ENCODE measurements at regions not wholly inside any gene's neighbourhood (a gene's known extent, or its start where the extent isn't known, plus 50 kb on each side); places are given as distances from the start of the nearest gene placed in this dataset.

DNA sequence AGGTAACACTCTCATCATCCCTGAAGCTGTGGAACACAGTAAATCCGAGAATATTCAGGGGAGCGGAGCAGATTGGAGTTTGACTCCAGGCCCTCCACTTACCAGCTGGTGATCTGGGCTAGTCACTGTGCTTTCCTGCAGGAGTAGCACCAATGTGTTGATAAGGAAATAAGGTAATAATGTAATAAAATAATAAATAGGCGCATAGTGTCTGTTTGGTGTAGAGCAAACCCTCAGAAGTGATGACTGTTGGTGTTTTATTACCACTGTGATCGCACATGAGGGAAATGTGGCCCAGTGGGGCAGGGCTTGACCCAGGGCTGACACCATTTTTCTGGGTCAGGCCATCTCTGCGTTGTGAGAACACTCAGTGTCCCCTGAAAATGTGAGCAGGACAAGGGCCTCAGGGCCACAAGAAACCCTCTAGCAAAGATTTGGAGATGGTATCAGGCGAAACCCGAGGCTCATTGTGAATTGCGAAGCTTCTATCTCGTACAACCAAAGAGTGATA, 563.9 kb upstream of the B3GAT1 start:
- TF ChIP-seq RELA (CRISPR knock-in tag; IDR thresholded peaks at IDR 0.05; ENCODE audit: borderline replicate concordance) (no peak), SP1 (CRISPR knock-in tag; conservative IDR thresholded peaks at IDR 0.05) (no peak), NFYB (CRISPR knock-in tag; conservative IDR thresholded peaks at IDR 0.05; ENCODE audit: low read depth) (no peak), ZMAT4 (CRISPR knock-in tag; IDR thresholded peaks at IDR 0.05) (no peak), MLX (CRISPR knock-in tag; IDR thresholded peaks at IDR 0.05) (no peak), ZNF281 (CRISPR knock-in tag; IDR thresholded peaks at IDR 0.05) (no peak), RORB (CRISPR knock-in tag; IDR thresholded peaks at IDR 0.05) (no peak), FOXP1 (CRISPR knock-in tag; IDR thresholded peaks at IDR 0.05; ENCODE audit: borderline replicate concordance) (no peak), SMAD3 (CRISPR knock-in tag; IDR thresholded peaks at IDR 0.05; ENCODE audit: borderline replicate concordance) (no peak), FOXK1 (CRISPR knock-in tag; IDR thresholded peaks at IDR 0.05) (no peak), NR2C2 (CRISPR knock-in tag; IDR thresholded peaks at IDR 0.05) (no peak), NR3C1 (CRISPR knock-in tag; conservative IDR thresholded peaks at IDR 0.05; ENCODE audit: low read depth) (no peak), ZNF232 (CRISPR knock-in tag; IDR thresholded peaks at IDR 0.05) (no peak)
- TF ChIP-seq, protein P1, sequence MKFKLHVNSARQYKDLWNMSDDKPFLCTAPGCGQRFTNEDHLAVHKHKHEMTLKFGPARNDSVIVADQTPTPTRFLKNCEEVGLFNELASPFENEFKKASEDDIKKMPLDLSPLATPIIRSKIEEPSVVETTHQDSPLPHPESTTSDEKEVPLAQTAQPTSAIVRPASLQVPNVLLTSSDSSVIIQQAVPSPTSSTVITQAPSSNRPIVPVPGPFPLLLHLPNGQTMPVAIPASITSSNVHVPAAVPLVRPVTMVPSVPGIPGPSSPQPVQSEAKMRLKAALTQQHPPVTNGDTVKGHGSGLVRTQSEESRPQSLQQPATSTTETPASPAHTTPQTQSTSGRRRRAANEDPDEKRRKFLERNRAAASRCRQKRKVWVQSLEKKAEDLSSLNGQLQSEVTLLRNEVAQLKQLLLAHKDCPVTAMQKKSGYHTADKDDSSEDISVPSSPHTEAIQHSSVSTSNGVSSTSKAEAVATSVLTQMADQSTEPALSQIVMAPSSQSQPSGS (CRISPR knock-in tag; IDR thresholded peaks at IDR 0.05; ENCODE audit: borderline replicate concordance, low read depth), result no peak
- TF ChIP-seq, protein P2, sequence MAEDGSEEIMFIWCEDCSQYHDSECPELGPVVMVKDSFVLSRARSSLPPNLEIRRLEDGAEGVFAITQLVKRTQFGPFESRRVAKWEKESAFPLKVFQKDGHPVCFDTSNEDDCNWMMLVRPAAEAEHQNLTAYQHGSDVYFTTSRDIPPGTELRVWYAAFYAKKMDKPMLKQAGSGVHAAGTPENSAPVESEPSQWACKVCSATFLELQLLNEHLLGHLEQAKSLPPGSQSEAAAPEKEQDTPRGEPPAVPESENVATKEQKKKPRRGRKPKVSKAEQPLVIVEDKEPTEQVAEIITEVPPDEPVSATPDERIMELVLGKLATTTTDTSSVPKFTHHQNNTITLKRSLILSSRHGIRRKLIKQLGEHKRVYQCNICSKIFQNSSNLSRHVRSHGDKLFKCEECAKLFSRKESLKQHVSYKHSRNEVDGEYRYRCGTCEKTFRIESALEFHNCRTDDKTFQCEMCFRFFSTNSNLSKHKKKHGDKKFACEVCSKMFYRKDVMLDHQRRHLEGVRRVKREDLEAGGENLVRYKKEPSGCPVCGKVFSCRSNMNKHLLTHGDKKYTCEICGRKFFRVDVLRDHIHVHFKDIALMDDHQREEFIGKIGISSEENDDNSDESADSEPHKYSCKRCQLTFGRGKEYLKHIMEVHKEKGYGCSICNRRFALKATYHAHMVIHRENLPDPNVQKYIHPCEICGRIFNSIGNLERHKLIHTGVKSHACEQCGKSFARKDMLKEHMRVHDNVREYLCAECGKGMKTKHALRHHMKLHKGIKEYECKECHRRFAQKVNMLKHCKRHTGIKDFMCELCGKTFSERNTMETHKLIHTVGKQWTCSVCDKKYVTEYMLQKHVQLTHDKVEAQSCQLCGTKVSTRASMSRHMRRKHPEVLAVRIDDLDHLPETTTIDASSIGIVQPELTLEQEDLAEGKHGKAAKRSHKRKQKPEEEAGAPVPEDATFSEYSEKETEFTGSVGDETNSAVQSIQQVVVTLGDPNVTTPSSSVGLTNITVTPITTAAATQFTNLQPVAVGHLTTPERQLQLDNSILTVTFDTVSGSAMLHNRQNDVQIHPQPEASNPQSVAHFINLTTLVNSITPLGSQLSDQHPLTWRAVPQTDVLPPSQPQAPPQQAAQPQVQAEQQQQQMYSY (CRISPR knock-in tag; IDR thresholded peaks at IDR 0.05), result no peak
- TF ChIP-seq, protein P3, sequence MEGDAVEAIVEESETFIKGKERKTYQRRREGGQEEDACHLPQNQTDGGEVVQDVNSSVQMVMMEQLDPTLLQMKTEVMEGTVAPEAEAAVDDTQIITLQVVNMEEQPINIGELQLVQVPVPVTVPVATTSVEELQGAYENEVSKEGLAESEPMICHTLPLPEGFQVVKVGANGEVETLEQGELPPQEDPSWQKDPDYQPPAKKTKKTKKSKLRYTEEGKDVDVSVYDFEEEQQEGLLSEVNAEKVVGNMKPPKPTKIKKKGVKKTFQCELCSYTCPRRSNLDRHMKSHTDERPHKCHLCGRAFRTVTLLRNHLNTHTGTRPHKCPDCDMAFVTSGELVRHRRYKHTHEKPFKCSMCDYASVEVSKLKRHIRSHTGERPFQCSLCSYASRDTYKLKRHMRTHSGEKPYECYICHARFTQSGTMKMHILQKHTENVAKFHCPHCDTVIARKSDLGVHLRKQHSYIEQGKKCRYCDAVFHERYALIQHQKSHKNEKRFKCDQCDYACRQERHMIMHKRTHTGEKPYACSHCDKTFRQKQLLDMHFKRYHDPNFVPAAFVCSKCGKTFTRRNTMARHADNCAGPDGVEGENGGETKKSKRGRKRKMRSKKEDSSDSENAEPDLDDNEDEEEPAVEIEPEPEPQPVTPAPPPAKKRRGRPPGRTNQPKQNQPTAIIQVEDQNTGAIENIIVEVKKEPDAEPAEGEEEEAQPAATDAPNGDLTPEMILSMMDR (IDR thresholded peaks at IDR 0.05), result no peak
- TF ChIP-seq, protein P4, sequence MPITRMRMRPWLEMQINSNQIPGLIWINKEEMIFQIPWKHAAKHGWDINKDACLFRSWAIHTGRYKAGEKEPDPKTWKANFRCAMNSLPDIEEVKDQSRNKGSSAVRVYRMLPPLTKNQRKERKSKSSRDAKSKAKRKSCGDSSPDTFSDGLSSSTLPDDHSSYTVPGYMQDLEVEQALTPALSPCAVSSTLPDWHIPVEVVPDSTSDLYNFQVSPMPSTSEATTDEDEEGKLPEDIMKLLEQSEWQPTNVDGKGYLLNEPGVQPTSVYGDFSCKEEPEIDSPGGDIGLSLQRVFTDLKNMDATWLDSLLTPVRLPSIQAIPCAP (CRISPR knock-in tag; IDR thresholded peaks at IDR 0.05), result no peak
- TF ChIP-seq, protein P5, sequence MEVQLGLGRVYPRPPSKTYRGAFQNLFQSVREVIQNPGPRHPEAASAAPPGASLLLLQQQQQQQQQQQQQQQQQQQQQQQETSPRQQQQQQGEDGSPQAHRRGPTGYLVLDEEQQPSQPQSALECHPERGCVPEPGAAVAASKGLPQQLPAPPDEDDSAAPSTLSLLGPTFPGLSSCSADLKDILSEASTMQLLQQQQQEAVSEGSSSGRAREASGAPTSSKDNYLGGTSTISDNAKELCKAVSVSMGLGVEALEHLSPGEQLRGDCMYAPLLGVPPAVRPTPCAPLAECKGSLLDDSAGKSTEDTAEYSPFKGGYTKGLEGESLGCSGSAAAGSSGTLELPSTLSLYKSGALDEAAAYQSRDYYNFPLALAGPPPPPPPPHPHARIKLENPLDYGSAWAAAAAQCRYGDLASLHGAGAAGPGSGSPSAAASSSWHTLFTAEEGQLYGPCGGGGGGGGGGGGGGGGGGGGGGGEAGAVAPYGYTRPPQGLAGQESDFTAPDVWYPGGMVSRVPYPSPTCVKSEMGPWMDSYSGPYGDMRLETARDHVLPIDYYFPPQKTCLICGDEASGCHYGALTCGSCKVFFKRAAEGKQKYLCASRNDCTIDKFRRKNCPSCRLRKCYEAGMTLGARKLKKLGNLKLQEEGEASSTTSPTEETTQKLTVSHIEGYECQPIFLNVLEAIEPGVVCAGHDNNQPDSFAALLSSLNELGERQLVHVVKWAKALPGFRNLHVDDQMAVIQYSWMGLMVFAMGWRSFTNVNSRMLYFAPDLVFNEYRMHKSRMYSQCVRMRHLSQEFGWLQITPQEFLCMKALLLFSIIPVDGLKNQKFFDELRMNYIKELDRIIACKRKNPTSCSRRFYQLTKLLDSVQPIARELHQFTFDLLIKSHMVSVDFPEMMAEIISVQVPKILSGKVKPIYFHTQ (CRISPR knock-in tag; IDR thresholded peaks at IDR 0.05), result no peak
- POLR2A ChIA-PET, result no interaction called here

More for the DNA sequence above, 563.9 kb upstream of the B3GAT1 start:
- CTCF ChIA-PET, result no interaction called here
- DNase-seq (ENCODE audit: low spot score) (no peak), ATAC-seq (no peak)
- Mint-ChIP-seq H3K4me3 (no peak overlapping the region), H3K27ac (no peak overlapping the region), H3K9me3 (peaks cover 4% of the 10 kb centered on the region; the same call in 1 of the 2 replicates), H3K27me3 (ENCODE audit: low read depth) (peaks cover 9% of the 10 kb centered on the region; the same call in 1 of the 2 replicates), H3K4me1 (peaks cover 11% of the 10 kb centered on the region), H3K36me3 (no peaks in the 10 kb centered on the region)

All from WTC11 (cell line).